ENCODE measurements at regions not wholly inside any gene's neighbourhood (a gene's known extent, or its start where the extent isn't known, plus 50 kb on each side); places are given as distances from the start of the nearest gene placed in this dataset.
"Not testable (repeated sequence)": the region's sequence is repeated elsewhere in the genome, so short reads cannot be mapped to it uniquely, and the experiment has no call there.

- not testable (repeated sequence) for TF ChIP-seq CTCF, POLR2A (IDR thresholded peaks at IDR 0.05)
These were observed 247.5 kb upstream of the PLGLB2 start for GRCh38 chr2:87500421-87500820.

Data from right lobe of liver (tissue), 4 donors.